H1 (cell line): ENCODE measurements at regions not wholly inside any gene's neighbourhood (a gene's known extent, or its start where the extent isn't known, plus 50 kb on each side); places are given as distances from the start of the nearest gene placed in this dataset.
A peak's percentile ranks its signal among the peaks of the same experiment; 100 is the strongest.

Experiments used
- EZH2 ChIP-seq: fragments of 200-600 bp; sonication (generic); IDR thresholded peaks from 2 replicates; pipeline ENCODE4 v1.7.1; 2012; ENCODE audit warnings: low read depth, mild to moderate bottlenecking, moderate library complexity, low read length, inconsistent platforms; ENCODE audit not compliant: severe bottlenecking
- HDAC2 ChIP-seq, 2 experiments: fragments of 300-600 bp in 1 of 2; sonication (generic) in 1 of 2; IDR thresholded peaks; 2 replicates each; pipeline ENCODE4 v1.6.1; 2011 to 2012; ENCODE audit warnings: low read depth in 2 of 2, low read length in 2 of 2, mild to moderate bottlenecking in 2 of 2, moderate library complexity in 2 of 2, borderline replicate concordance in 1 of 2, inconsistent platforms in 1 of 2
- MAFK ChIP-seq: IDR thresholded peaks from 2 replicates; pipeline ENCODE4 v1.6.1; 2012; ENCODE audit warnings: low read depth, mild to moderate bottlenecking, improper control_type of control experiment, low read length
- RFX5 ChIP-seq: IDR thresholded peaks from 2 replicates; pipeline ENCODE4 v1.6.1; 2011; ENCODE audit warnings: low read depth, low read length, improper control_type of control experiment, borderline replicate concordance
- TAF1 ChIP-seq: IDR thresholded peaks from 2 replicates; pipeline ENCODE4 v1.6.1; 2011; ENCODE audit warnings: mild to moderate bottlenecking, low read depth, low read length
- TF ChIP-seq, protein P1 (sequence below), 3 experiments: IDR thresholded peaks; 1 replicate in 2 of 3; 2 replicates in 1 of 3; pipeline versions ENCODE4 v1.5.1 to v1.6.1; 2011; ENCODE audit warnings: low read length in 3 of 3, mild to moderate bottlenecking in 3 of 3, inconsistent platforms in 2 of 3, low read depth in 1 of 3, moderate library complexity in 1 of 3; ENCODE audit not compliant: insufficient read depth in 1 of 3; ENCODE audit errors: control extremely low read depth in 1 of 3
- TF ChIP-seq, protein P2 (sequence below): IDR thresholded peaks from 2 replicates; pipeline ENCODE4 v1.6.1; 2012; ENCODE audit warnings: inconsistent platforms

DNA sequence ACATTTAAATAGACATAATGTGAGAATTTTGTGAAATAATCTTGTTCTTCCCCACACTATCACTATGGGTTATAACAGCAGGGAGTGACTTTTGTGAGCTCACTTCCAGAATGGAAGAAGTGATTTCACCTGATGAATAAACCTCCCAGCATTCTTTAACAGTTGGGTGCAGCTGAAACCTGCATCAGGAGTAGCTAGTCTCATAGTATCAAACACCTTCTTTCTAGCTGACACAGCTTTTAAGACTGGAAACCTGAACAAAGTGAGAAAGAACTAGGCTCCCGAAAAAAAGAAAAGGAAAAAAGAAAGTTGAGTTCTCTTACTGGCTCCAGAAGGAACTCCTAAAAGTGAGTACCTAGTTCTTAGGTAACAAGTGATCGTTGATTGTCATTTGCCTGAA lies 61.1 kb upstream of the UNC13C start:
- TF ChIP-seq, protein P1, sequence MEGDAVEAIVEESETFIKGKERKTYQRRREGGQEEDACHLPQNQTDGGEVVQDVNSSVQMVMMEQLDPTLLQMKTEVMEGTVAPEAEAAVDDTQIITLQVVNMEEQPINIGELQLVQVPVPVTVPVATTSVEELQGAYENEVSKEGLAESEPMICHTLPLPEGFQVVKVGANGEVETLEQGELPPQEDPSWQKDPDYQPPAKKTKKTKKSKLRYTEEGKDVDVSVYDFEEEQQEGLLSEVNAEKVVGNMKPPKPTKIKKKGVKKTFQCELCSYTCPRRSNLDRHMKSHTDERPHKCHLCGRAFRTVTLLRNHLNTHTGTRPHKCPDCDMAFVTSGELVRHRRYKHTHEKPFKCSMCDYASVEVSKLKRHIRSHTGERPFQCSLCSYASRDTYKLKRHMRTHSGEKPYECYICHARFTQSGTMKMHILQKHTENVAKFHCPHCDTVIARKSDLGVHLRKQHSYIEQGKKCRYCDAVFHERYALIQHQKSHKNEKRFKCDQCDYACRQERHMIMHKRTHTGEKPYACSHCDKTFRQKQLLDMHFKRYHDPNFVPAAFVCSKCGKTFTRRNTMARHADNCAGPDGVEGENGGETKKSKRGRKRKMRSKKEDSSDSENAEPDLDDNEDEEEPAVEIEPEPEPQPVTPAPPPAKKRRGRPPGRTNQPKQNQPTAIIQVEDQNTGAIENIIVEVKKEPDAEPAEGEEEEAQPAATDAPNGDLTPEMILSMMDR (IDR thresholded peaks at IDR 0.05; ENCODE audit: control extremely low read depth in 1 of 3, insufficient read depth in 1 of 3, low read depth in 1 of 3, low read length in 3 of 3) = no peak
- TF ChIP-seq RFX5 (no peak), EZH2 (no peak), HDAC2 (IDR thresholded peaks at IDR 0.05; ENCODE audit: borderline replicate concordance in 1 of 2, low read depth in 2 of 2, low read length in 2 of 2) (no peak), TAF1 (no peak), MAFK (peak; percentile 72; the same call in 1 of the 2 replicates)
- TF ChIP-seq, protein P2, sequence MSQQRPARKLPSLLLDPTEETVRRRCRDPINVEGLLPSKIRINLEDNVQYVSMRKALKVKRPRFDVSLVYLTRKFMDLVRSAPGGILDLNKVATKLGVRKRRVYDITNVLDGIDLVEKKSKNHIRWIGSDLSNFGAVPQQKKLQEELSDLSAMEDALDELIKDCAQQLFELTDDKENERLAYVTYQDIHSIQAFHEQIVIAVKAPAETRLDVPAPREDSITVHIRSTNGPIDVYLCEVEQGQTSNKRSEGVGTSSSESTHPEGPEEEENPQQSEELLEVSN = no peak
